IPS DF 4.7 (cell line): ENCODE measurements at regions not wholly inside any gene's neighbourhood (a gene's known extent, or its start where the extent isn't known, plus 50 kb on each side); places are given as distances from the start of the nearest gene placed in this dataset.

Experiments used
- DNase-seq: peaks from one replicate; pipeline ENCODE4 v3.0.0-alpha.2; 2013; ENCODE audit warnings: low spot score; ENCODE audit errors: extremely low read depth

DNA sequence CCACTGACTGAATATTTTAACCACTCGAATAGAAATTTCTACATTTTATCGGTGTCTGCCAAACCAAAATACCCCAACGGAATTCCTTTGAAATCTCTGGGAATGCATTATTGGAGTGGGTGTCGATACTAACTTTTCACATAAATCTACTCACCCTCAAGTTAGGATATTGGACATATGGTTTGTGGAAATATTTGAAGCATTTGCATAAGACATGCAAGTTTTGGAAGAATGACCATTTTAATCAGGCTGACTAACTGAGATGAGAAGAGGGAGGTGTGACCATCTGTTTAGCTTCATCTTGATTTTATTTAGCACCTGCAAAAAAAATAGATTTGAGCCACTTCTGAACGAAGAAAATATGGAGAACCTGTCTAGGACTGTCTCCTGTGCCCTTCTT is 61.2 kb downstream of the KLF6 start:
- DNase-seq = no peak

GRCh38 chr10:3720228-3721019 is 64.6 kb downstream of the KLF6 start:
- no peak for DNase-seq

DNA sequence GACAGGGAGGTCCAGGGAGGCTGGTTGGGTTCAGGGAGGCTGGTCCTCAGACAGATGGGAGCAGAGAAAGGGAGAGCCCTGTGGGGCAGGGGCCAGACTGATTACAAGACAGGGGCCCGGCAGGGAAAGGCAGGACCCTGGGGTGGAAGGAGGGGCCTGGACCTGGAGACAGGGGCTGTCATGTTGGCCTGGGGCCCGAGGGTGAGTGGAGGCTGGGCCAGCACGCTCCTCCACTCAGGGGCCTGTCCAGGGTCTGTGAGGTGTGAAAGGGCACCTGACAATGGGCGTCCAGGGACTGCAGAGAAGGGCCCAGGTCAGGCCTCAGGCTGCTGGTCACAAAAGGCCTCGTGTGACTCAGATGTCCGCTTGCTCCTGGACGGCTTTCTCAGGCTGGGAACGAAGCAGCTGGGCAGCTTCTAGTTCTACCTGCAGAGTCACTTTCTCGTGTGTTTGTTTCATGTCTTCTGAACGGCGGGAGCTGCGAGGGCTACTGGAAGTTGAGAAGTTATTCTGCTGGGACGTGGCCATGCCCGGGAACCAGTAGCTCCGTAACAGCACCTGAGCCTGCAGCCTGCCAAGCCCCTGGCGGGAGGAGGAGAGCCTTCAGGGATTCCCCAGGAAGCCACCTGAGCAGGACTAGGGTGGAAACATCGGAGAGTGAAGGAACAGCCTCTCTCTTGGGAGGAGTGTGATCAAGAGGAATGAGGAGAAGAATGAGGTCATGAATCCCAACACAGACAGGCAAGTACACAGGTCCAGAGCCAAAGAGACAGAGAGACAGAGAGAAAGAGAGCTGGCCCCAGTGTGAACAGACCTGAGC is 65.8 kb downstream of the KLF6 start:
- no peak for DNase-seq

- no peak for DNase-seq
These were observed 68.9 kb downstream of the KLF6 start for GRCh38 chr10:3716093-3716492.

DNA sequence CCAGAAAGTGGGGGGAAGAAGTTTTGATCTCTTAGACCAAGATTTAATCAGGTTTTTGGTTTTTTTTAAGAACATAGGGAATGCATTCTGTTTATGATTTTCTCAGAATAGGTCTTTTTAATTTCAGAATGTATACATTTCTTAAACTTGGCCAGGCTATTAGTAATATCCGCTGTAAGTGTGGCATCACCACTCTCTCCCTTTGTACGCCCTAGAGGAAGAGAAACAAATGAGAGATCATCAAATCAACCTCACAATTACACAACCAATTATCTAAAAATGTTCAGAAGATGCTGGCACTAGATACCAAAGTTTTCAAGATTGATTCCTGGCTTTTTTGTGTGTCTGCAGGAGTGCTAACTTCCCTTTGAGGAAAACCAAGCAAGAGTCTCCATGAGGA is 70.0 kb downstream of the KLF6 start:
- no peak for DNase-seq

- no peak for DNase-seq
These were observed 70.5 kb downstream of the KLF6 start for GRCh38 chr10:3714531-3714930.

GRCh38 chr10:3712707-3713106 is 72.3 kb downstream of the KLF6 start:
- DNase-seq = no peak

GRCh38 chr10:3711918-3712317 is 73.1 kb downstream of the KLF6 start:
- DNase-seq = no peak

DNA sequence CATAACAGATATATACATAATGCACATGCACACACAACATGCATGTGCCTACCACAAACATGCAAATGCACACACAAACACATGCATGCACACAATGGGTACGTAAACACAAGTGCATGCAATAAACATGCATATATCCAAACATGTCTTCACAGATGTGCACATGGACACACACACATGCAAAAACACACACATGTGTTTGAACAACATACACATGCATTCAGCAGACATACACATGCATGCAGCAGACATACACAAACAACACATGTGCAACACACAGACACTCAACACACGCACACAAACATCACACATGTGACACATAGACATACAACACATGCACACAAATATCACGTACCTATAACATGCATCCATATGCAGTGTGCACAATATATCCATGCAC is 74.2 kb downstream of the KLF6 start:
- no peak for DNase-seq

DNA sequence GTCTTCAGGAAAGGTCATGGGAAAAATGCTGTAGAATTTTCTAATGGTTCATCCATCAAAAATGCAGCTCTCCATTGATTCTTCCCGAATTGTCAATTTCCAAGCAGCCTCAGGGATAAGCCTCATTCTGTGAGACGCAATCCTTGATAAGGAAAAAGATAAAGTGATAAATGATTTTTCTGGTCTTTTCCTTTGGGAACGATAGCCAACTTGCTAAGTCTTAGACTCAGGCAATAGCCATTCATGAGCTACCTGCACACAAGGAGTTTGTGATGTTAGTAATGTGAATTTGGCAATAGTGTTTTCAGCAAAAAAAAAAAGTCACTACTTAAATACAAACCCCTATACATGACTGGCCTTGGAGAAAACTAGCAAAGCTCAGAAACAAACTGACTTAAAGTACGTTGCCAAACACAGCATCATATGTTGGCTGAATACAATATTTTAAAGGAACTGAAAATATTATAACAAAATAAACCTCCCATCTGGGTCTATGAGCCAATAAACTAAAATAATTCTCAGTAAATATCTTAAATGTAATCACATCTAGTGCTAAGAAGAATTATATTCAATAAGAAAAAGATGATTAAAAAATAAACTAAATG is 75.5 kb downstream of the KLF6 start:
- no peak for DNase-seq

DNA sequence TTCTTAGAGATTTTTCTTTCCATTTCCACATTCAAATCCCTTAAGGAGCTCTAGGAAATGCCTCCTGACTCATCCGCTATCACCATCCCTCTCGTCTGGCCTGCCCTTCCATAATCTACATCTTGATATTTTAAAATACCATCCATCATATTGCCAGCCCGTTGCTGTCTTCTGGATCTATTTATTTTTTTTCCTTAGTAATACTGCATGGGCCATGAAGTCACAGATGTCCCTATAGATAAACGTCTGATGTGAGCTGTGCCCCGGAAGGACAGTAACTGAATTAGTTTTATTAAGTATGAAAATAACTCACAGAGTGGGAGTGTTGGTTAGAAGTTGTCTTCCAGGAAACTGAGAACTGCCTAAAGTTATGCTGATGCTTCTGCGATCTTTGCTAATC is 76.2 kb downstream of the KLF6 start:
- no peak for DNase-seq

GRCh38 chr10:3704565-3705325 is 80.3 kb downstream of the KLF6 start:
- DNase-seq = no peak

DNA sequence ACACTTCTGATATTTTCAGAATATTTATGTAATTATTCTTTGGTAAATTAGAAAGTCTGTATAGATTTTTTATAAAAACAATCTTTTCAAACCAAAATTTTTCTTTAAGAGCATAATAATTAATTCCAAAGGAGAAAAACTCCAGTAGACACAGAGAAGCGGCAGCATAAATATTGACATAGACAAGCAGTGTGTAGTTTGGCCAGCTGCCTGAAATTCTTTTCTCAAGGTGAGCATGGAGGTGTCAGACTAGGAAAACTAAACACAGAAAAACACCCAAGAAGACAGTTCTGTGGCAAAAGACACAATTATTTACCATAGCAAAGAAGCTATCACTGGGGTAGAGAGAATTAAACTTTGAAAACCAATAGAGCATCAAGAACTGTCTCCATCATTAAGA is 82.4 kb downstream of the KLF6 start:
- no peak for DNase-seq

DNA sequence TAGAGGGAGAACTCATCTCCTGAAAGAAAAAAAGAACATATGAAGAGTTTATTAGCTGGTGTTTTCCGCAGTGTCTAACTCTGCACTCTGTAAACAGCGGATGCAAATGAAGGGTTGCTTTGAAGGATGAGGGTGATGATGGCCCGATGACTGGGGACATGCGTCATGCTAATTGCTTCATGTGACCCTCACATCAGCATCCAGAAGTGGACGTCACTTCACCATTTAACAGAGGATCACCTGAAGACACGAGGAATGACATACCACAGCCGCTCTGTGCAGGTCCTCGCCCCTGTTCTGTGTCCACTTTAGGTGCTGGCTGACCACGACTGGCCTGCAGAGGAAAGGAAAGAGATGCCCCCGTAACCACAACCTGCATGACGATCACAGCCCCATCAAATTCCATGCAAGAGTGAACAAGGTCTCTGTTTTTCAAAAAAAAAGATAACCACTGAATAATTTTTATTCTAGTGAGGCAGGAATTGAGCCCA is 82.9 kb downstream of the KLF6 start:
- DNase-seq = no peak

- no peak for DNase-seq
These were observed 83.5 kb downstream of the KLF6 start for GRCh38 chr10:3701491-3701890.

DNA sequence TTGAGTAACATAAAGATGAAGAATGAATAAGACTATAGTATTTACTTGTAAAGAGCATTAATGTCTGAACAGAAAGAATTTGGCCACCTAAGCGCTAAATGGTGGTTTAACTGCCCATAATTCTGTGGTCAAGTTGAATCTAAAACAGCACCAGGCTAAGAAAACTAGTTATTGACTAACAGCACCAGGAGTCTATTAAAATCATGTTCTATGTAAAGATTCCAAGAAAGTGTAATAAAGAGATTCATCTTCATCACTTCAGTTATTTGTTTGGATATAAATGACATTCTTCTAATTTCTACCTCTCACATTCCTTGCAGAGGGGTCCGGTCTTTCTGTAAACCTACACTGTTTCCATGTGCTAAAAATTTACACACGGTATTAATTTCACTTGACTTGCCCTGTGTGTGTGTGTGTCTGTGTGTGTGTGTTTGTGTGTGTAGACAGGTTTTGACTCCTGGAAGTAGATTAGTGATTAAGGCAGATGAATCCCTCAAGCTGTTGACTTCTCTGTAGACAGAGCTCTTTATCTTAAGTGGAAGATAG is 84.4 kb downstream of the KLF6 start:
- no peak for DNase-seq

GRCh38 chr10:3699916-3700315 is 85.1 kb downstream of the KLF6 start:
- DNase-seq = peak; percentile 11

- DNase-seq = no peak
These were observed 86.7 kb downstream of the KLF6 start for GRCh38 chr10:3698312-3698711.

DNA sequence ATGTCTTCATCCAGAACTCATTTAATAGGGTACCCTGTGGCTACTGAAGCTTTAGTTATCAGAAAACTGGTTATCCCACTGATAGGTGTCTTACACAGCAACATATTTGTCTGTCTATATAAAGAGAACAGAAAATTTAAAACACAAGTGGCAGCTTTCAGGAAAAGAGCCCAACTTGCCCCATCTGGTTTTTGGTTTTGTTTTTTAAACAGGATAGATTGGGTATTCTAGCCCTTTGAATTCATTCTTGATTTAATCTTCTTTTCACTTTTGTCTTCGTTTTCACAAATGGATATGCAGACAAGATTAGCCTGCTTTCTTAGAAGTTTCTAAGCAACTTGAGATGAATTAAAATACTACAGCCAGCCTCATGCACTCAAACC is 91.3 kb downstream of the KLF6 start:
- no peak for DNase-seq

GRCh38 chr10:3693022-3693697 is 91.8 kb downstream of the KLF6 start:
- no peak for DNase-seq
